ENCODE measurements at regions not wholly inside any gene's neighbourhood (a gene's known extent, or its start where the extent isn't known, plus 50 kb on each side); places are given as distances from the start of the nearest gene placed in this dataset.

- TF ChIP-seq CTCF (IDR thresholded peaks at IDR 0.05) (no peak), POLR2AphosphoS5 (IDR thresholded peaks at IDR 0.05) (no peak)
Measured at GRCh38 chr2:106270471-106270891, 76.4 kb upstream of the UXS1 start.
